C4-2B (cell line): ENCODE measurements at regions not wholly inside any gene's neighbourhood (a gene's known extent, or its start where the extent isn't known, plus 50 kb on each side); places are given as distances from the start of the nearest gene placed in this dataset.

Source experiments
- ZFX ChIP-seq: fragments of 450-650 bp; IDR thresholded peaks from 2 replicates; pipeline ENCODE4 v1.6.1; 2017
- TF ChIP-seq, protein P1 (sequence below): fragments of 450-650 bp; conservative IDR thresholded peaks from 2 replicates; pipeline ENCODE4 v1.5.1; 2017; ENCODE audit warnings: mild to moderate bottlenecking

DNA sequence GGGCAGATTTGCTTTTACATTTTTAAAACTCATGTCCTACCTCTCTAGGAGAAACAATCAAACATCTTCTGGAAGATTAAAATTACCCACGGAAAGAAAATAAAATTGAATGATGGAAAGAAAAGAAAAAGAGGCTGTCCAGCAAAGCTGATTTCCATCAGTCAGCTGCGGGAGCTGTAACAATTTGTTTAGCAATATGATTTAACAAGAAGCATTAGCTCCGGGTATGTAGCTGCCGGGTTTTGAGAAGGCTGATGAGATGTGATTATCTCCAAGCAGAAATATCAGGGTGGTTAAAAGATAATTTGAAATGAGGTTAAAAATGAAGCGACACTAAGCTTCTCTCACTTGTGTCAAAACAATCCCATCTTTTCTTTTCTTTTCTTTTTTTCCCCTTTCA lies 608.9 kb upstream of the SALL1 start:
- TF ChIP-seq, protein P1, sequence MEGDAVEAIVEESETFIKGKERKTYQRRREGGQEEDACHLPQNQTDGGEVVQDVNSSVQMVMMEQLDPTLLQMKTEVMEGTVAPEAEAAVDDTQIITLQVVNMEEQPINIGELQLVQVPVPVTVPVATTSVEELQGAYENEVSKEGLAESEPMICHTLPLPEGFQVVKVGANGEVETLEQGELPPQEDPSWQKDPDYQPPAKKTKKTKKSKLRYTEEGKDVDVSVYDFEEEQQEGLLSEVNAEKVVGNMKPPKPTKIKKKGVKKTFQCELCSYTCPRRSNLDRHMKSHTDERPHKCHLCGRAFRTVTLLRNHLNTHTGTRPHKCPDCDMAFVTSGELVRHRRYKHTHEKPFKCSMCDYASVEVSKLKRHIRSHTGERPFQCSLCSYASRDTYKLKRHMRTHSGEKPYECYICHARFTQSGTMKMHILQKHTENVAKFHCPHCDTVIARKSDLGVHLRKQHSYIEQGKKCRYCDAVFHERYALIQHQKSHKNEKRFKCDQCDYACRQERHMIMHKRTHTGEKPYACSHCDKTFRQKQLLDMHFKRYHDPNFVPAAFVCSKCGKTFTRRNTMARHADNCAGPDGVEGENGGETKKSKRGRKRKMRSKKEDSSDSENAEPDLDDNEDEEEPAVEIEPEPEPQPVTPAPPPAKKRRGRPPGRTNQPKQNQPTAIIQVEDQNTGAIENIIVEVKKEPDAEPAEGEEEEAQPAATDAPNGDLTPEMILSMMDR, result no peak
- no peak for TF ChIP-seq ZFX
